PC-3 (cell line): ENCODE measurements at regions not wholly inside any gene's neighbourhood (a gene's known extent, or its start where the extent isn't known, plus 50 kb on each side); places are given as distances from the start of the nearest gene placed in this dataset.

Experiments
- ATAC-seq: fragments of 200-7000 bp; cut with Tn5 transposase; 2 replicates; pipeline ENCODE4 v1.9.1; 2020; ENCODE audit warnings: mild to moderate bottlenecking, moderate library complexity
- BruUV-seq: library from RNA; stranded (reverse); fragments of 400-500 nt; replicated peaks from 2 replicates; lab custom pipeline; 2021; lab: Mats Ljungman, UMichigan
- CTCF ChIA-PET: fragments of 300-600 bp; sonication (Branson Sonifier 250); formaldehyde crosslinking; loops from one replicate; lab custom pipeline; 2022; ENCODE audit warnings: antibody characterized with exemption; lab: Charles Lee
- POLR2A ChIA-PET: fragments of 300-600 bp; sonication (Branson Sonifier 250); formaldehyde crosslinking; loops from one replicate; lab custom pipeline; 2022; ENCODE audit warnings: antibody characterized with exemption; ENCODE audit not compliant: unreplicated experiment; lab: Charles Lee
- DNase-seq: peaks from one replicate; pipeline ENCODE4 v3.0.0-alpha.2; 2015
- H2AFZ ChIP-seq: fragments of 300-600 bp; sonication (generic); 2 replicates; pipeline ENCODE4 v1.6.0; 2016; ENCODE audit warnings: antibody characterized with exemption, low read length
- H3F3A ChIP-seq: fragments of 300-600 bp; sonication (generic); one replicate; pipeline ENCODE4 v1.6.0; 2017; ENCODE audit warnings: antibody characterized with exemption, low read length, control low read depth, mild to moderate bottlenecking; ENCODE audit not compliant: unreplicated experiment
- H3K27ac ChIP-seq: fragments of 300-600 bp; sonication (generic); 2 replicates; pipeline ENCODE4 v1.5.1; 2016; ENCODE audit warnings: mild to moderate bottlenecking, low read length
- H3K27me3 ChIP-seq: fragments of 300-600 bp; sonication (generic); 2 replicates; pipeline ENCODE4 v1.6.1; 2016; ENCODE audit warnings: low read length, mixed read lengths
- H3K36me3 ChIP-seq: fragments of 300-600 bp; sonication (generic); 2 replicates; pipeline ENCODE4 v1.6.1; 2016; ENCODE audit warnings: low read depth, mixed run types, low read length, mixed read lengths
- H3K4me1 ChIP-seq: fragments of 300-600 bp; sonication (generic); 2 replicates; pipeline ENCODE4 v1.5.1; 2016; ENCODE audit warnings: low read length; ENCODE audit not compliant: insufficient read depth
- H3K4me2 ChIP-seq: fragments of 300-600 bp; sonication (generic); 2 replicates; pipeline ENCODE4 v1.6.0; 2016; ENCODE audit warnings: low read length
- H3K4me3 ChIP-seq: fragments of 300-600 bp; sonication (generic); 2 replicates; pipeline ENCODE4 v1.5.1; 2016; ENCODE audit warnings: mild to moderate bottlenecking, low read length, mixed read lengths
- H3K79me2 ChIP-seq: fragments of 300-600 bp; sonication (generic); 2 replicates; pipeline ENCODE4 v1.6.1; 2017; ENCODE audit warnings: low read length, mixed read lengths
- H3K9ac ChIP-seq: fragments of 300-600 bp; sonication (generic); 2 replicates; pipeline ENCODE4 v1.6.0; 2016; ENCODE audit warnings: mild to moderate bottlenecking, low read length
- H3K9me2 ChIP-seq: fragments of 300-600 bp; sonication (generic); replicated peaks from 2 replicates; pipeline ENCODE4 v1.6.1; 2016; ENCODE audit warnings: mixed run types, low read length, mixed read lengths
- H3K9me3 ChIP-seq: fragments of 300-600 bp; sonication (generic); 2 replicates; pipeline ENCODE4 v1.6.1; 2016; ENCODE audit warnings: low read length, mixed read lengths
- H4K20me1 ChIP-seq: fragments of 300-600 bp; sonication (generic); 2 replicates; pipeline ENCODE4 v1.6.1; 2016; ENCODE audit warnings: low read length, mixed read lengths
- CTCF ChIP-seq: fragments of 300-600 bp; sonication (generic); conservative IDR thresholded peaks from 2 replicates; pipeline ENCODE4 v1.5.1; 2017; ENCODE audit warnings: antibody characterized with exemption, low read depth, mild to moderate bottlenecking, low read length
- EZH2 ChIP-seq: fragments of 300-600 bp; sonication (generic); IDR thresholded peaks from one replicate; pipeline ENCODE4 v1.6.1; 2017; ENCODE audit warnings: antibody characterized with exemption, mild to moderate bottlenecking, low read length; ENCODE audit not compliant: unreplicated experiment
- EZH2phosphoT487 ChIP-seq: fragments of 300-600 bp; sonication (generic); IDR thresholded peaks from 2 replicates; pipeline ENCODE4 v1.6.1; 2018; ENCODE audit warnings: mild to moderate bottlenecking, antibody characterized with exemption, low read length, borderline replicate concordance
- intact Hi-C: fragments of 100-400 bp; cut with micrococcal nuclease; formaldehyde crosslinking; loops from 2 replicates; pipeline ENCODE4 v1.9.0; 2023

GRCh38 chr10:118950997-118951637, 78.4 kb upstream of the NANOS1 start:
- Histone ChIP-seq H3K27ac (no peak overlapping the region), H3K9me3 (no peaks in the 10 kb centered on the region), H3K4me3 (no peak overlapping the region), H3K27me3 (no peaks in the 10 kb centered on the region), H3K9ac (no peak overlapping the region), H3K9me2 (no peaks in the 10 kb centered on the region), H4K20me1 (no peaks in the 10 kb centered on the region), H3K79me2 (no peaks in the 10 kb centered on the region), H3K4me1 (peaks cover 16% of the 10 kb centered on the region), H2AFZ (no peak overlapping the region), H3K36me3 (no peaks in the 10 kb centered on the region), H3K4me2 (peak overlapping the region; percentile 37; the same call in 1 of the 2 replicates), H3F3A (no peaks in the 10 kb centered on the region)
- no TSS peak for BruUV-seq
- ATAC-seq (no peak), DNase-seq (no peak)
- ChIA-PET POLR2A (no interaction called here), CTCF (no interaction called here)
- TF ChIP-seq CTCF (no peak), EZH2 (no peak), EZH2phosphoT487 (no peak)
- intact Hi-C loops, result loop anchor here (5.0 kb wide), 1 partner anchor 56 kb away; no protein-coding TSS in a partner anchor

- intact Hi-C loops, result loop anchor here (5.0 kb wide), 1 partner anchor 55 kb away; no protein-coding TSS in a partner anchor
- no peaks in the 10 kb centered on the region for H4K20me1 ChIP-seq
- no peaks in the 10 kb centered on the region for H3K79me2 ChIP-seq
- no peak overlapping the region for H3K9ac ChIP-seq
- CTCF ChIA-PET, result no interaction called here
- POLR2A ChIA-PET, result no interaction called here
- peaks cover 16% of the 10 kb centered on the region for H3K4me1 ChIP-seq
- no peak overlapping the region for H2AFZ ChIP-seq
- H3K4me3 ChIP-seq, result no peak overlapping the region
- no peaks in the 10 kb centered on the region for H3F3A ChIP-seq
- H3K27ac ChIP-seq, result no peak overlapping the region
- H3K36me3 ChIP-seq, result no peaks in the 10 kb centered on the region
- TF ChIP-seq EZH2phosphoT487 (no peak), EZH2 (no peak), CTCF (no peak)
- H3K27me3 ChIP-seq, result no peaks in the 10 kb centered on the region
- BruUV-seq, result no TSS peak
- H3K9me3 ChIP-seq, result no peaks in the 10 kb centered on the region
- ATAC-seq (no peak), DNase-seq (no peak)
- no peak overlapping the region for H3K4me2 ChIP-seq
- H3K9me2 ChIP-seq, result no peaks in the 10 kb centered on the region
Observed at GRCh38 chr10:118952493-118953295, 76.8 kb upstream of the NANOS1 start.
